ENCODE measurements at regions not wholly inside any gene's neighbourhood (a gene's known extent, or its start where the extent isn't known, plus 50 kb on each side); places are given as distances from the start of the nearest gene placed in this dataset.

- no peak overlapping the region for H3K4me3 Mint-ChIP-seq (ENCODE audit: low read depth, unreplicated experiment)
- H3K27me3 Mint-ChIP-seq (ENCODE audit: unreplicated experiment), result peaks cover 13% of the 10 kb centered on the region
- no peak for TF ChIP-seq CTCF (IDR thresholded peaks at IDR 0.05; ENCODE audit: unreplicated experiment)
- no peaks in the 10 kb centered on the region for H3K36me3 Mint-ChIP-seq (ENCODE audit: insufficient read depth, unreplicated experiment)
- no peaks in the 10 kb centered on the region for H3K9me3 Mint-ChIP-seq (ENCODE audit: low read depth, unreplicated experiment)
- H3K27ac Mint-ChIP-seq (ENCODE audit: unreplicated experiment), result no peak overlapping the region
- intact Hi-C loops (cut with micrococcal nuclease; ENCODE audit: unreplicated experiment), result no loop called here
- CTCF ChIA-PET, result no interaction called here
- peaks cover 8% of the 10 kb centered on the region for H3K4me1 Mint-ChIP-seq (ENCODE audit: low read depth, unreplicated experiment)
- DNase-seq, result no peak
- BruUV-seq (replicated peaks), result no TSS peak
These were observed 155.0 kb upstream of the SULF2 start for GRCh38 chr20:47940101-47940813.

GRCh38 chr20:47936612-47937011, 151.3 kb upstream of the SULF2 start:
- H3K4me1 Mint-ChIP-seq (ENCODE audit: low read depth, unreplicated experiment), result peaks cover 8% of the 10 kb centered on the region
- no peak overlapping the region for H3K27ac Mint-ChIP-seq (ENCODE audit: unreplicated experiment)
- BruUV-seq (replicated peaks), result no TSS peak
- H3K9me3 Mint-ChIP-seq (ENCODE audit: low read depth, unreplicated experiment), result no peaks in the 10 kb centered on the region
- H3K27me3 Mint-ChIP-seq (ENCODE audit: unreplicated experiment), result no peaks in the 10 kb centered on the region
- intact Hi-C loops (cut with micrococcal nuclease; ENCODE audit: unreplicated experiment), result no loop called here
- H3K36me3 Mint-ChIP-seq (ENCODE audit: insufficient read depth, unreplicated experiment), result no peaks in the 10 kb centered on the region
- no peak overlapping the region for H3K4me3 Mint-ChIP-seq (ENCODE audit: low read depth, unreplicated experiment)
- no peak for DNase-seq
- no peak for TF ChIP-seq CTCF (IDR thresholded peaks at IDR 0.05; ENCODE audit: unreplicated experiment)
- CTCF ChIA-PET, result interaction anchor here (1.5 kb wide), 1 partner anchor 13 kb away, joined by 5 read pairs; no protein-coding TSS in a partner anchor

- intact Hi-C loops (cut with micrococcal nuclease; ENCODE audit: unreplicated experiment), result no loop called here
- peaks cover 25% of the 10 kb centered on the region for H3K4me1 Mint-ChIP-seq (ENCODE audit: low read depth, unreplicated experiment)
- no peaks in the 10 kb centered on the region for H3K27me3 Mint-ChIP-seq (ENCODE audit: unreplicated experiment)
- TF ChIP-seq CTCF (IDR thresholded peaks at IDR 0.05; ENCODE audit: unreplicated experiment), result no peak
- no peak overlapping the region for H3K4me3 Mint-ChIP-seq (ENCODE audit: low read depth, unreplicated experiment)
- H3K27ac Mint-ChIP-seq (ENCODE audit: unreplicated experiment), result no peak overlapping the region
- CTCF ChIA-PET, result no interaction called here
- DNase-seq, result no peak
- no peaks in the 10 kb centered on the region for H3K9me3 Mint-ChIP-seq (ENCODE audit: low read depth, unreplicated experiment)
- no peaks in the 10 kb centered on the region for H3K36me3 Mint-ChIP-seq (ENCODE audit: insufficient read depth, unreplicated experiment)
- no TSS peak for BruUV-seq (replicated peaks)
These were observed 149.5 kb upstream of the SULF2 start for GRCh38 chr20:47934761-47935160.

- Mint-ChIP-seq H3K27ac (ENCODE audit: unreplicated experiment) (no peak overlapping the region), H3K4me1 (ENCODE audit: low read depth, unreplicated experiment) (peaks cover 44% of the 10 kb centered on the region), H3K27me3 (ENCODE audit: unreplicated experiment) (no peaks in the 10 kb centered on the region), H3K36me3 (ENCODE audit: insufficient read depth, unreplicated experiment) (peaks cover 7% of the 10 kb centered on the region), H3K4me3 (ENCODE audit: low read depth, unreplicated experiment) (no peak overlapping the region), H3K9me3 (ENCODE audit: low read depth, unreplicated experiment) (peaks cover 5% of the 10 kb centered on the region)
- BruUV-seq (replicated peaks), result no TSS peak
- DNase-seq, result no peak
- no peak for TF ChIP-seq CTCF (IDR thresholded peaks at IDR 0.05; ENCODE audit: unreplicated experiment)
- CTCF ChIA-PET, result interaction anchor here (0.7 kb wide), 1 partner anchor 1028 kb away, joined by 4 read pairs; no protein-coding TSS in a partner anchor
- intact Hi-C loops (cut with micrococcal nuclease; ENCODE audit: unreplicated experiment), result no loop called here
These were observed 146.2 kb upstream of the SULF2 start for GRCh38 chr20:47931443-47931842.
